Inferior parietal cortex (tissue), 1 donor: ENCODE measurements at regions not wholly inside any gene's neighbourhood (a gene's known extent, or its start where the extent isn't known, plus 50 kb on each side); places are given as distances from the start of the nearest gene placed in this dataset.

ENCODE experiments used
- DNase-seq: peaks from one replicate; pipeline ENCODE4 v3.0.0-alpha.2; 2016; ENCODE audit errors: extremely low spot score

DNA sequence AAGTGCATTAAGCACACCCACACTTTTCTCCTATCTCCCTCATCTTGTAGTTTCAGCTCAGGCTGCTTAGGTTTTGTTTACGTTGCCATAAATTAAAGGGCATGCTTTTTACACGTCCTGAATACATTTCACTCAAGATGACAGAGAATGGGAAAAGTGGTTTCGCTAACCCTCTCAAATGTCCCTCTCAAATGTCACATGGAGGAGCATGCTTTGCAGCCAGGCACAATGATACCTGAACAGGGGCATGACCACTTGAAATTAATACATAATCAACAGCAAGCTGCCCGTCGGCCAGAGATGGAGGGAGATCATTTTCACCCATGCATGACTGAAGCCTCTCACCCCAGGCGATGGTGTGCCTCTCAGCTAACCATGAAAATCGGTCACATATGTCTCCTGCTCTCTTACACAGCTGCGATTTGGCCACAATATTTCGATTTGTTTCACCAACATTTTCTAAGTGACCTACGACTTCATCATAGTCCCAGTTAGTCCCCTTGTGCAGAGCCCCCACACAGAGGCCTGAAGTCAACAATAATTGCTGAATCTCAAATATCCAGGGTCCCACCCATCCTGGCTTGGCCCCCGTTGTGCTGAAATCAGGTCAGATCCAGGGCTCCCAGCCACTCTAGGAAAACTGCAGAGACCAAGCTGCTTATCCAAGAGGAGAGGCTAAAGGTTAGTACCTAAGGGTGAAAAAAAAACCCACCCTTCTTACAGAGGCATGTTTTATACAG is 373.9 kb upstream of the NFE2L3 start:
- no peak for DNase-seq

DNA sequence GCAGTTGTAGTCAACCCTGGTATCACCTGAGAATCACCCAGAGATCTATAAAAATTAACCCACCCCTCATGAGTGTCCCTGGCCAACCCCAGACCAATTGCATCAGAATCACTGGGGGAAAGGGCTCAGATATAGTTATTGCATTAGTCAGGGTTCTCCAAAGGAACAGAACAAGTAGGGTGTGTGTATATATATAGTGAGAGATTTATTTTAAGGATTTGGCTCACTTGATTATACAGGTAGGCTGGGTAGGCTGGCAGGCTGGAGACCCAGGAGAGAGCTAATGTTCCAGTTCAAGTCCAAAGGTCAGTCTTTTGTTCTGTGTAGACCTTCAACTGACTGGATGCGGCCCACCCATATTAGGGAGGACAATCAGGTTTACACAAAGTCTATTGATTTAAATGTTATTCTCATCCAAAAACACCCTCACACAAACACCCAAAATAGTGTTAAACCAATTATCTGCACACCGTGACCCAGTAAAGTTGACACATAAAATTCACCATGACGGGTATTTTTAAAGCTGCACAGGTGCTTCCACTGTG is 372.9 kb upstream of the NFE2L3 start:
- DNase-seq: no peak

DNA sequence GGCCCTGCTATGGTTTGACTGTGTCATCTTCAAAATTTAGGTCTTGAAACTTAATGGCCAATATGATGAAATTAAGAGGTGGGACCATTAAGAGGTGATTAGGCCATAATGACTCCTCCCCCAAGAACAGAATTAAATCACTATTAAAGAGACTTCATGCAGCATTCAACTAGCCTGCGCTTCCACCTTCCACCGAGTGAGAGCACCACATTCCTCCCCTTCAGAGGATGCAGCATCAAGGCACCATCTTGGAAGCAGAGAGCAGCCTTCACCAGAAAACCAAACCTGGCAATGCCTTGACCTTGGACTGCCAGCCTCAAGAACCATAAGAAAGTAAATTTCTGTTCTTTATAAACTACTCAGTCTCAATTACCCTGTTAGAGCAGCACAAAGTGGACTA is 371.1 kb upstream of the NFE2L3 start:
- DNase-seq: no peak

- no peak for DNase-seq
Measured at GRCh38 chr7:25781704-25782103, 370.3 kb upstream of the NFE2L3 start.

- no peak for DNase-seq
Measured at GRCh38 chr7:25786936-25787335, 365.1 kb upstream of the NFE2L3 start.

DNA sequence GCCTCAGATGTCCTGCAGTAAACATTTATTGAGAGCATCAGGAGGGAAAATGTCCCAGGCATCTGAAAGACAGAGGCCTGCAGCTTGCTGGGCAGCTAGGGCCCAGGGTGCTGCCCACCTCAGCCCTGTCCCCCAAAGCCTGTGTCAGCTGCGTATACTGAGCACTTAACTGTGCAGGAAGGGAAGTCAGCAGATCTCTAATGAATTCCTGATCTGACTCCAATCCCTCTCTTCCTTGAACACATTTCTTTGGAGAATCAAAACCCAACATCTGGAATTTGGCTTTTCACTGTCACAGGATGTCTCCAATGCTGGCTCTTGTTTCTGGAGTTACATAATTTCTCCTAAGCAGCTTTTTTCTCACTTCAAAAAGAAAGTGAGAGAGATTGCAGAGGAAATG is 364.7 kb upstream of the NFE2L3 start:
- no peak for DNase-seq

DNA sequence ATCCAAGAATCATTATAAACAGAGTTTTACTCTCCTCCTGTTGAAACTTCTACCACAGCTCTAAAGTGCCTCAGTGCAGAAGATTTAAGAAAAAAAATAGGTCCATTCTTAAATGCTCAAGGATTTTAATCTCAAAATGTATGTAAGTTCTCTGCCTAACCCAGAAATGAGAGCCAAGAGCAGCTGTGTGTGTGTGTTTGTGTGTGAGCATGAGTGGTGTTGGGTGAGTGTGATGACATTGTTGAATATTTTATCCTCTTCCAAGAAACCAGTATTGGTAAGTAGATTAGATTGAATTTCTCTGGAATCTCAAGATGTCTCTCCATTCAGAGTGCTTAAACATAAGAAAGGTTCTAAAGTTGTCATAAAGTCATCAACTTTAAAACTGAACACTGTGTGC is 363.6 kb upstream of the NFE2L3 start:
- DNase-seq: no peak

GRCh38 chr7:25788961-25789620 is 362.9 kb upstream of the NFE2L3 start:
- no peak for DNase-seq

GRCh38 chr7:25789701-25790640 is 362.0 kb upstream of the NFE2L3 start:
- DNase-seq: no peak

DNA sequence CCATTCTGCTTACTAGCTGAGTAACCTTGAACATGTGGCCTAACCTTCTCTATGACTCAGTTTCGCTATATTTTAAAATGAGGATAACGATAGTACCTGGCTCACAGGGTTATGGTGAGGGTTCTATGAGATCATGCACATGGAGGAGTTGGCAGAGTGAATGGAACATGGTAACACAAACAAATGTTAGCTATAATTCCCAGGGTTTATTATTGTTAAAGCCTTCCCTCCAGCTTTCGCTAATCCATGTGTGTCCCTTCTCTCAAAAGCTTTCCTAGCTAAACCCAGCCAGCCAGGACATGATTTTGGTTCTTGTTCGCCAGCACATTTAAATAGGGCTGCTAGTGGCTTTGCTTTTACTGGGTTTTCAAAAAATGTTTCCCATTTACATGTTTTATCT is 361.0 kb upstream of the NFE2L3 start:
- no peak for DNase-seq

GRCh38 chr7:25792586-25792985 is 359.4 kb upstream of the NFE2L3 start:
- DNase-seq: no peak

- DNase-seq: no peak
Measured at GRCh38 chr7:25795824-25796235, 356.2 kb upstream of the NFE2L3 start.

DNA sequence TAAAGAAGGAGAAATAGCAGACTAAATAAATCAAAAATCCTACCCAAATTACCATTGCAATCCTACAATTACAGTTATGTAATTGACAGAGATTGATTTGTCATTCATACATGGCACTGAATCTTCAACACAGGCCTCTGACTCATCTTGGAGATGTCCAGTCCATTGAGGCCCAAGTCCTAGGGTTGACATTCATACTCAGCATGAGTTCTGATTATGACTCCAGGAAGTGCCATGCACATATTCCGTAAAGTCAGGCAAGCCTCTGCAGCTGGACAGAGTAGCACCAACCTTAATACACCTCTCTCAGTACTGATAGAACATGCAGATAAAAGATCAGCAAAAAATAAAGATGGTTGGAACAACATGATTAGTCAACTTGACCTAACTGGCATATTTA is 353.7 kb upstream of the NFE2L3 start:
- DNase-seq: no peak

DNA sequence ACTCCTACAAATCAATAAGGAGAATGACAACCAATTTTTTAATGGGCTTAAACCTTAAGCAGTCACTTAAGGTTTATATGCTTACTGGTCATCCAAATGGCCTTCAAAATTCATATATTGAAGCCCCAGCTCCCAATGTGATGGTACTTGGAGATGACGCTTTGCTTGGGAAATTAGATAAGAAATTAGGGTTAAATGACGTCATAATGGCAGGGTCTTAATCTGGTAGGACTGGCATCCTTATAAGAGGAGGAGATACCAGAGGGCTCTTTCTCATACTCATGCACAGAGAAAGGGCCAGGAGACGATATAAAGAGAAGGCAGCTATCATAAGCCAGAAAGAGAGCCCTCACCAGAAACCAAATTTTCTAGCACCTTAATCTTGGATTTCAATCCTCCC is 350.8 kb upstream of the NFE2L3 start:
- no peak for DNase-seq

GRCh38 chr7:25802057-25802456 is 349.9 kb upstream of the NFE2L3 start:
- no peak for DNase-seq

DNA sequence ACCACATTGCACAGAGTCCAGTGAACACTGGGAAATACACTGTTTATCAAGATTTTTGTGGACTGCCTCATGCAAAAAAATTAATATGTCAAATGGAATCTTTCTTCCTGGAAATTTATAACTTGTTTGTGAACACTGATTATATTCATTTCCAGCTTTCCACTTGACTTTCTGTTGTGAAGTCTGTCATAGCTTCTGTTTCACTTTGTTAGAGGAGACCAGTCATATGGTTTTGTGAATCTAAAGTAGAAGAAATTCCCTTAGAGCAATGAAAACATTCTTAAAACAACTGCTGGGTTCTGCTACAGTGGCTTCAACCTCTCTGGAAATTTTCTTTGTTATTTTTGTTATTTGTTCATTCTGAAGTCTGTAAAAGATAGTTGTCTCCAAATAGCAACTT is 349.5 kb upstream of the NFE2L3 start:
- DNase-seq: no peak

GRCh38 chr7:25803117-25803887 is 348.7 kb upstream of the NFE2L3 start:
- DNase-seq: no peak

- no peak for DNase-seq
Measured at GRCh38 chr7:25804154-25804553, 347.8 kb upstream of the NFE2L3 start.

DNA sequence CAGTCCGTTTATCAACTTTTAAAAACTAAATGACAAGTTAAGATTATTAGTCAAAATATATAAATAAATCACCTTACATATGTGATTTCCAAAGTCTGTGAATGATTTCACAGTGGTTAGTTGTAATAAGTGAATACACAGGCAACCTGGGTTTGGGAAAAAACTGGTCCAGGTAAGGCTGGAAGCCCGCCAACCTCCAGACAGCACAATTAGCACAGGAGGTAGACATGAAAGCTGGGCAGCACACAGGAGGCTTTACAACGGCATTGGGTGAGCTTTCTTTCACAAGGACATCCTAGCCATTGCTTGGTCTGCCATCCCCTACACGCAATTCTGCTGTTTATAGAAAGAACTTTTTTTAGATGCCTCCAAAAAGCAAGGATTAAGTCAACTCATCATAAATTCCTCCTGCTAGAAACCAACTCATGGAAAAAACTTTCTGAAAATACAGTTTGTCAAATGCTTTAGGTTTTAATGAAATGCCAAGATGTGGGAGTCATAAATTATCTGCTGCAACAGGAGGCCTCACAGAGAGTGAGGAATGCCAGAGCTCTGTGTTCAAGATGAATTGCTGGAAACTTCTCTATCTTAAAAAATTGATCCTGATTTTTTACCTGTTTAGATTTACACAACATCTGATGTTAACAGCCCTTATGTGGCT is 346.8 kb upstream of the NFE2L3 start:
- DNase-seq: no peak

DNA sequence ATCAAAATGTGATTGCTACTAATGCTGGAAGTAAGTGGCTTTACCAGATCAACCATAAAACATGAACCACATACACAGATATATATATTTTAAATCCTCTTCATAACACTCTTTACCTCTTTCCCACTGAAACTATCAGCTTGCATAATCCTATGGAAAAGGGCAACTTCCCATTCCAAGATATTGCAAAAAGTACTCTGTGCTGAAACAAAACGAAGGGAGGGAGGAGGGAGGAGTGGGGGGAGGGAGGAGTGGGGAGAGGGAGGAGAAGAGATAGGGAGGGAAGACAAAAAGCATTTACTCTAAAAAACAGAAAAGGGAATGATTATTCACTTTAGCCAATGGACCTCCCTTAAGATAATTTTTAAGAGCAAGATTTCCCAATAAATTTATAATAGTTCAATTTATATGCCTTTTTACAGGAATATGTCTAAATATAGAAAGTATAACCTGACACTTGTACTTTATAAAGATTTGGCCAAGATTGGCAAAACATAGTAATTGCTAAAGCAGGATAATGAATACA is 344.8 kb upstream of the NFE2L3 start:
- no peak for DNase-seq

GRCh38 chr7:25809441-25809840 is 342.6 kb upstream of the NFE2L3 start:
- no peak for DNase-seq
